ENCODE measurements at regions not wholly inside any gene's neighbourhood (a gene's known extent, or its start where the extent isn't known, plus 50 kb on each side); places are given as distances from the start of the nearest gene placed in this dataset.

DNA sequence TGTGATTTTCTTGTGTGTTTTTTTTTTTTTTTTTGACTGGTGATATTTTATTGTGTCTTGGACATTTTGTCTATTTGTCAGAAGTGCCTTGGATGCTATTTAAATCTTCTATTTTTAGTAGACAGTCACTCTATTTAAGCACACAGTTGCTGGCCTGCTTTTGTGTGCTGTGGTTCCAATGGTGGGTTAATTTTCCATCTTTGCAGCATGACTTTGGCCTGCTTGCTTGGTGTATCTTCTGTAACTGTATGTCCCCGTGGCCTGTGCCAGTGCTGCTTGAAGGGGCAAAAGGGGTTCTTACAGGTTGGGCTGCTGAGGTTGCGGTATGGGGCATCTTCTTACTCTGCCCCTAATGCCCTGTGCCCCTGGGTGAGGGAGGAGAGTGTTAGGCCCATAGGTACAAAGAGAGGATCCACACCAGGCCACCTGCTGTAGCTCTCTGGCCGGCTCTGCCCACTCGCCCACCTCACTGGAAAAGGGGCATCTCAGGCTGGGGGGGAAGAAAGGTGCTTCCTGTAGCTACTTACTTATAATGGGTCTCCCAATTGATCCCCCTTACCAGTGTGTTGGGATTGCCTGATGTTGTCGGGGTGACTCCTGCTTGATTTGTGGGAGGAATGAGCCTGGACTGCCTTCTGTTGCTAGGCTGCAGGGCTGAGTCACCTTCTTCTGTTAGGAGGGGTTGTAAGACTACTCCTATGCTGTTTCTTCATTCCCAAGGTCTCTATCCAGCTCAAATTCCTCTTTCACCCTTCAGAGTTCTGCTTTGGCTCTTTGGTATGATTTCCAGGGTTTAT is 490.0 kb upstream of the HS6ST1 start:
- TF ChIP-seq CTCF (IDR thresholded peaks at IDR 0.05; ENCODE audit: low read depth, low read length) (no peak), EZH2phosphoT487 (IDR thresholded peaks at IDR 0.05; ENCODE audit: low read depth) (no peak)
